ENCODE measurements at regions not wholly inside any gene's neighbourhood (a gene's known extent, or its start where the extent isn't known, plus 50 kb on each side); places are given as distances from the start of the nearest gene placed in this dataset.

DNA sequence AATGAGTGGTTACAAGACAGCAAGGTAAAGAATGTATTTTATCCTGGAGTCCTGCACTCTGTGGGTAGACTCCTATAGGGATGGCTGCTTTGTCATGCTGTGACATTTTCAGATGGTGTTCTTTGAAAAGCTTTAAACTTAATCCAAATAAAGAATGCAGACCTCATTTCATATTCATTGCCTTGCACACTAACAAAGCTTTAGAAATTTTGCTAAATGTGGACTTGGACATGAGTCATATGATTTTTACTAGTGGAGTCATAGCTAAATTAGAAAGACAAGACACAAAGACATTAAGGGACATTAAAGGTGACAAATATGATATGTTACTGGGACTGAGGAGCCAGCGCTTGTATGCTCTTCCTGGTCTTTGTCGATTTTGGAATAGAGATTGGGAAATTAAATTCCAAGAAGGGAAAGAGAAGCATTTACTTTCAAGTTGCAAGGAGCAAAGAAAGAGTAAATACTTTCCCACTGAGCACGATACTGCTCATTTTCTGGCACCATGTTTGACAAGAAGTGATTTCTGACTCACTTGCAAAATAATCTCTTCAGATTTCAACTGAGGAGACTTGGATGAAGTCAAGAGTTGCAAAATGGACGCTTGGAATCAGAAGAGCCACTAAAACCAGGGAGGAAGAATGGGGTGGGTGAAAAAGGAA, 152.9 kb upstream of the MYOCD start:
- CTCF ChIA-PET, result no interaction called here
- Mint-ChIP-seq H3K36me3 (ENCODE audit: low read depth) (no peaks in the 10 kb centered on the region), H3K9me3 (peaks cover 9% of the 10 kb centered on the region), H3K4me3 (no peak overlapping the region), H3K27ac (no peak overlapping the region), H3K27me3 (no peaks in the 10 kb centered on the region), H3K4me1 (no peaks in the 10 kb centered on the region)
- DNase-seq, result no peak
- POLR2A ChIA-PET, result no interaction called here

DNA sequence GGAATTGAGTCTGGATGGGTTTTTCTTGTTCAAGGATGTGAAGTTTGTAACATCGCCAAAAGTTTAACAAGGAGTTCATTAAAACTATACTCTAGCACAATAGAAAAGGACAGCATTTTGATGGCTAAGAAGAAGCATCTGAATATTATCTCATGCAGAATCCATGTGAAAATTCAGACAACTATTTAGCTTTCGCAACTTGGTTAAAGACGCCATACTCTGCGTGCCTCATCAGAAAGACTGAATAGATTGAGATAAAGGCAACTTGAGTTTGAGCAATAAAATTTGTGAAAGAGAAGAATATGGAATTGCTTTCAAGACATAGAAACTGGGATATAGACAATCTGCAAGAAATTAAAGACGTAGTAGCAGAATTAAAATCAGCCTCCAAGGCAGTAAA, 151.1 kb upstream of the MYOCD start:
- POLR2A ChIA-PET, result no interaction called here

GRCh38 chr17:12519956-12520594, 145.6 kb upstream of the MYOCD start:
- Mint-ChIP-seq H3K27ac (no peak overlapping the region), H3K27me3 (no peaks in the 10 kb centered on the region), H3K4me1 (no peaks in the 10 kb centered on the region), H3K36me3 (ENCODE audit: low read depth) (no peaks in the 10 kb centered on the region), H3K9me3 (no peaks in the 10 kb centered on the region), H3K4me3 (no peak overlapping the region)
- DNase-seq, result no peak
- CTCF ChIA-PET, result no interaction called here
- POLR2A ChIA-PET, result no interaction called here

More for the DNA sequence above, 151.1 kb upstream of the MYOCD start:
- CTCF ChIA-PET, result no interaction called here
- Mint-ChIP-seq H3K9me3 (peaks cover 6% of the 10 kb centered on the region), H3K36me3 (ENCODE audit: low read depth) (no peaks in the 10 kb centered on the region), H3K4me3 (no peak overlapping the region), H3K4me1 (no peaks in the 10 kb centered on the region), H3K27ac (no peak overlapping the region), H3K27me3 (no peaks in the 10 kb centered on the region)
- no peak for DNase-seq

- H3K27me3 Mint-ChIP-seq, result no peaks in the 10 kb centered on the region
- no peaks in the 10 kb centered on the region for H3K36me3 Mint-ChIP-seq (ENCODE audit: low read depth)
- no peaks in the 10 kb centered on the region for H3K4me1 Mint-ChIP-seq
- H3K9me3 Mint-ChIP-seq, result no peaks in the 10 kb centered on the region
- no peak for DNase-seq
- no peak overlapping the region for H3K27ac Mint-ChIP-seq
- CTCF ChIA-PET, result no interaction called here
- no peak overlapping the region for H3K4me3 Mint-ChIP-seq
- POLR2A ChIA-PET, result no interaction called here
These were observed 144.3 kb upstream of the MYOCD start for GRCh38 chr17:12521416-12521815.

- Mint-ChIP-seq H3K4me1 (no peaks in the 10 kb centered on the region), H3K9me3 (no peaks in the 10 kb centered on the region), H3K36me3 (ENCODE audit: low read depth) (no peaks in the 10 kb centered on the region), H3K27ac (no peak overlapping the region), H3K4me3 (no peak overlapping the region), H3K27me3 (no peaks in the 10 kb centered on the region)
- no peak for DNase-seq
- ChIA-PET CTCF (no interaction called here), POLR2A (no interaction called here)
These were observed 143.4 kb upstream of the MYOCD start for GRCh38 chr17:12522336-12522735.

GRCh38 chr17:12522743-12523183, 142.9 kb upstream of the MYOCD start:
- Mint-ChIP-seq H3K27me3 (no peaks in the 10 kb centered on the region), H3K9me3 (no peaks in the 10 kb centered on the region), H3K36me3 (ENCODE audit: low read depth) (no peaks in the 10 kb centered on the region), H3K4me1 (no peaks in the 10 kb centered on the region), H3K27ac (no peak overlapping the region), H3K4me3 (no peak overlapping the region)
- ChIA-PET CTCF (no interaction called here), POLR2A (no interaction called here)
- no peak for DNase-seq

GRCh38 chr17:12523244-12523643, 142.4 kb upstream of the MYOCD start:
- H3K4me3 Mint-ChIP-seq, result no peak overlapping the region
- DNase-seq, result no peak
- ChIA-PET CTCF (no interaction called here), POLR2A (no interaction called here)
- no peaks in the 10 kb centered on the region for H3K27me3 Mint-ChIP-seq
- no peaks in the 10 kb centered on the region for H3K9me3 Mint-ChIP-seq
- H3K27ac Mint-ChIP-seq, result no peak overlapping the region
- no peaks in the 10 kb centered on the region for H3K36me3 Mint-ChIP-seq (ENCODE audit: low read depth)
- H3K4me1 Mint-ChIP-seq, result no peaks in the 10 kb centered on the region

DNA sequence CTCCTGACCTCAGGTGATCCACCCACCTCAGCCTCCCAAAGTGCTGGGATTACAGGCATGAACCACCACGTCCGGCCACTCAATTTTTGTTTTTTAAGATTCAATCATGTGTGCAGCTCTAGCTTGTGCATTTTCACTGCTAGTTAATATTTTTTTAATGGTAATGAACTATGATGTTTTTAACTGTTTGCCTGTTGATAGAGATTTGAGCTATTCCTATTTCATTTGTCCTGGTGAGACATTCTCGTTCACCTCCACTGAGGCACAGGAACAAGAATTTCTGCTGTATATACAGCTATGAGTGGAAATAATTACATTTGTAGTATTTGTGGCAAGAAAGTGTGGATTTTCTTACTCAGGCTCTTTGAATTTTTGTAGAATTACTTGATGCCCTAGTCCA, 137.7 kb upstream of the MYOCD start:
- no peak overlapping the region for H3K27ac Mint-ChIP-seq
- H3K36me3 Mint-ChIP-seq (ENCODE audit: low read depth), result no peaks in the 10 kb centered on the region
- H3K9me3 Mint-ChIP-seq, result no peaks in the 10 kb centered on the region
- H3K4me3 Mint-ChIP-seq, result no peak overlapping the region
- H3K27me3 Mint-ChIP-seq, result no peaks in the 10 kb centered on the region
- no peaks in the 10 kb centered on the region for H3K4me1 Mint-ChIP-seq
- DNase-seq, result no peak
- CTCF ChIA-PET, result no interaction called here
- POLR2A ChIA-PET, result no interaction called here

- no peak for DNase-seq
- no peak overlapping the region for H3K4me3 Mint-ChIP-seq
- ChIA-PET CTCF (no interaction called here), POLR2A (no interaction called here)
- H3K27ac Mint-ChIP-seq, result no peak overlapping the region
- H3K4me1 Mint-ChIP-seq, result no peaks in the 10 kb centered on the region
- H3K27me3 Mint-ChIP-seq, result no peaks in the 10 kb centered on the region
- peaks cover 2% of the 10 kb centered on the region for H3K9me3 Mint-ChIP-seq
- no peaks in the 10 kb centered on the region for H3K36me3 Mint-ChIP-seq (ENCODE audit: low read depth)
These were observed 135.5 kb upstream of the MYOCD start for GRCh38 chr17:12530161-12530560.

DNA sequence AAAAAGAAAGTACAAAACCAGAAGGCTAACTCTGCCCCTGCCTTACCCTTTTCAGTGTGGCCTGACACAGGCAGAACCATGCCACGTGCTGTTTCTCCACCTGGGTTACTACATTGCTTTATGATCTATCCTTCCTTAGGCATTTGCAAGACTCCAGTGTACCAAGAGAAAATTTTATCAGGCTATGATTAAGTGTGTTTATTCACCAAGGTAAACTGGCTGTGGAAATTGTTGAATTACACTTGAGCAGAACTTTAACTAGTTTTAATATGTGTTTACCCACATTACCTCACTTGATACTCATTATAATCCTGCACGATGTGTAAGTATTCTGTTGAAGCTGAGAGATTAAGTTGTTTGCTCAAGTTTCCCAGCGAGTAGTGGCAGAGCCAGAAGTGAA, 129.7 kb upstream of the MYOCD start:
- POLR2A ChIA-PET, result no interaction called here
- CTCF ChIA-PET, result no interaction called here
- no peaks in the 10 kb centered on the region for H3K27me3 Mint-ChIP-seq

GRCh38 chr17:12536472-12536871, 129.2 kb upstream of the MYOCD start:
- DNase-seq, result no peak
- ChIA-PET CTCF (no interaction called here), POLR2A (no interaction called here)
- Mint-ChIP-seq H3K27me3 (no peaks in the 10 kb centered on the region), H3K4me3 (no peak overlapping the region), H3K36me3 (ENCODE audit: low read depth) (no peaks in the 10 kb centered on the region), H3K27ac (no peak overlapping the region), H3K9me3 (peaks cover 9% of the 10 kb centered on the region), H3K4me1 (no peaks in the 10 kb centered on the region)

More for the DNA sequence above, 129.7 kb upstream of the MYOCD start:
- no peak for DNase-seq
- Mint-ChIP-seq H3K4me3 (no peak overlapping the region), H3K4me1 (no peaks in the 10 kb centered on the region), H3K36me3 (ENCODE audit: low read depth) (no peaks in the 10 kb centered on the region), H3K27ac (no peak overlapping the region), H3K9me3 (peaks cover 6% of the 10 kb centered on the region)

DNA sequence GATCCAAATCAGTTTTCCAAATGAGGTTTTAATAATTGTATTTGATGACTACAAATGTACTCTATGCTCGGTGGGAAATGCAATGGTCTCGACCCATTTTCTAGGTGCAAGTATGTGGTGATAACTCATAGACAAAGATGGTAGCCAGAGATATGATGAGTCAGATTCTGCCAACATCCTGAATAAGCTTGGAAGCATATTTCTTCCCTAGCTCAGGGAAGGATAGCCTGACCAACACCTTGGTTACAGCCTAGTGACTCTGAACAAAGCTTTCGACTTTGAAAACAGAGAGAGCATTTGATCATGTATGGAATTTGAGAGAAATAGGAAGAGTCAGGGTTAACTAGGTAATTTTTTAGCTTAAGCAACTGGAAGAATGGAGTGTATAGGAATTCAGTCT, 128.3 kb upstream of the MYOCD start:
- no peak for DNase-seq
- no peak overlapping the region for H3K27ac Mint-ChIP-seq
- CTCF ChIA-PET, result no interaction called here
- H3K36me3 Mint-ChIP-seq (ENCODE audit: low read depth), result no peaks in the 10 kb centered on the region
- POLR2A ChIA-PET, result no interaction called here
- no peaks in the 10 kb centered on the region for H3K4me1 Mint-ChIP-seq
- no peak overlapping the region for H3K4me3 Mint-ChIP-seq
- H3K27me3 Mint-ChIP-seq, result no peaks in the 10 kb centered on the region
- H3K9me3 Mint-ChIP-seq, result peaks cover 10% of the 10 kb centered on the region

DNA sequence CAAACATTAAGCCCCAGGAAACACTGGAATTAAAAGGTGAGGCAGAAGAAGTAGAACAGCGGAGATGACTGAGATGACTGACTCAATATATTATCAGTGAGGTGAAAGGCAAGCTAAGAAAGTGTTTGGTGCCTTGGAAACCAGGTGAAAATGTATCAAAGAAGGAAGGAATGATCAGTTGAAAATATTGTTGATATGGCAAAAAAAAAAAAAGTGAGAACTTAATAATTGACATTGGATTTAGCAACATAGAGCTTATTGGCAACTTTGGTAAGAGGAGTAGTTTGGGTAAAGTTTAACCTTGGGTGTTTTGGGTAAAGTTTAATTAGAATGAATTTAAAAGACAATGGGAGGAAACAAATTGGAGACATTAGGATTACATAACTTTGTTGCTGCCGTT, 127.7 kb upstream of the MYOCD start:
- H3K9me3 Mint-ChIP-seq, result peaks cover 10% of the 10 kb centered on the region
- ChIA-PET POLR2A (no interaction called here), CTCF (no interaction called here)
- H3K36me3 Mint-ChIP-seq (ENCODE audit: low read depth), result no peaks in the 10 kb centered on the region
- H3K27ac Mint-ChIP-seq, result no peak overlapping the region
- no peak overlapping the region for H3K4me3 Mint-ChIP-seq
- no peak for DNase-seq
- H3K4me1 Mint-ChIP-seq, result no peaks in the 10 kb centered on the region
- no peaks in the 10 kb centered on the region for H3K27me3 Mint-ChIP-seq

DNA sequence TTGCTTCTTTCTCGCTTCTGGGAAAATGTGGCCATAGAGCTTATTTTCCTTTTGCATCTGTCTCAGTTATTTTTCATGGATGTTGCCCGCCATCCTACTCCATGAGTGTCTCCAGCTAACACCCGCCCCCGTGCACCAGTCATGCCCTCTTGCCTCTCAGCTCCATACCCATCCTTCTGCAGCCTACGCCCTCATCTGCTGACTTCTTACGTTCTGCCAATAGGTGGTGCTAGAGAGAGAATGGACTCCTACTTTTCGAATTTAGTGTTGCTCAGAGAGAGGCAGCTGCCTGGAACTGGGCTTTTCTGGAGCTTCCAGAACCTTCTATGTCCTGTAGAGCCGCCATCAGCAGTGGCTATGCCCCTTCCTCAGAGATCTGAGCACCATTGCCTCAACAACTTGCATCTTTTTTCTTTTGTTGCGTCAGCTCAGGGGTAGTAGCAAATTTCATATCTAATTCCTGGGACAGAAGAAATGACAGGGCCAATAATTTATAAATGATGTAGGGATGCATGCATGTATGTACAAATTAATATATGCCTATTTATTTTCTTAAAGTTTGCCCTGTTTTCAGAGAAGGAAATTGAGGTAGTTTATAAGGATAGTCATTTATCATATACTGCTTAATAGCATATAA, 119.7 kb upstream of the MYOCD start:
- H3K4me1 Mint-ChIP-seq, result no peaks in the 10 kb centered on the region
- H3K27me3 Mint-ChIP-seq, result no peaks in the 10 kb centered on the region
- ChIA-PET CTCF (interaction anchor here (0.7 to 1.8 kb wide), 2 partner anchors 14 to 134 kb away, joined by 3 to 7 read pairs; no protein-coding TSS in a partner anchor), POLR2A (no interaction called here)
- H3K9me3 Mint-ChIP-seq, result peaks cover 6% of the 10 kb centered on the region
- H3K4me3 Mint-ChIP-seq, result no peak overlapping the region
- H3K36me3 Mint-ChIP-seq (ENCODE audit: low read depth), result no peaks in the 10 kb centered on the region
- no peak for DNase-seq
- no peak overlapping the region for H3K27ac Mint-ChIP-seq

Measured in activated CD4-positive, alpha-beta memory T cell treated with anti-CD3 and anti-CD28 coated beads, Interleukin-2, amount 10 ng/mL, durations not matched to agents 7 days and 5 days (primary cell).